Neural cell (in vitro differentiated cells): ENCODE measurements at regions not wholly inside any gene's neighbourhood (a gene's known extent, or its start where the extent isn't known, plus 50 kb on each side); places are given as distances from the start of the nearest gene placed in this dataset.

Experiments used
- H2AFZ ChIP-seq: fragments of 200-600, 300-800 bp; sonication (generic), shearing (Covaris generic); 2 replicates; pipeline ENCODE4 v1.6.0; 2014; ENCODE audit warnings: low read depth, mild to moderate bottlenecking, antibody characterized with exemption, low read length, moderate library complexity
- H3F3A ChIP-seq: fragments of 200-600 bp; shearing (Covaris generic); 2 replicates; pipeline ENCODE4 v1.6.1; 2016; ENCODE audit warnings: mild to moderate bottlenecking, moderate library complexity, mixed read lengths, antibody characterized with exemption, low read length; ENCODE audit not compliant: insufficient read depth, poor library complexity, severe bottlenecking
- H3K27ac ChIP-seq: fragments of 200-600, 300-800 bp; sonication (generic), shearing (Covaris generic); 2 replicates; pipeline ENCODE4 v1.5.1; 2014; ENCODE audit warnings: mild to moderate bottlenecking, low read length, moderate library complexity
- H3K27me3 ChIP-seq: fragments of 300-800, 200-600 bp; sonication (generic), shearing (Covaris generic); 2 replicates; pipeline ENCODE4 v1.6.0; 2014; ENCODE audit warnings: mild to moderate bottlenecking, low read depth, low read length, moderate library complexity; ENCODE audit not compliant: insufficient read depth
- H3K36me3 ChIP-seq: fragments of 300-800, 200-600 bp; sonication (generic), shearing (Covaris generic); 2 replicates; pipeline ENCODE4 v1.5.1; 2014; ENCODE audit warnings: mild to moderate bottlenecking, antibody characterized with exemption, low read length, moderate library complexity; ENCODE audit not compliant: insufficient read depth
- H3K4me2 ChIP-seq: fragments of 300-800, 200-600 bp; sonication (generic), shearing (Covaris generic); 2 replicates; pipeline ENCODE4 v1.6.0; 2014; ENCODE audit warnings: mild to moderate bottlenecking, low read length
- H3K4me3 ChIP-seq: fragments of 300-800, 200-600 bp; sonication (generic), shearing (Covaris generic); 2 replicates; pipeline ENCODE4 v1.5.1; 2014; ENCODE audit warnings: mild to moderate bottlenecking, low read length, moderate library complexity
- H3K79me2 ChIP-seq: fragments of 200-600 bp; shearing (Covaris generic); replicated peaks from 2 replicates; pipeline ENCODE4 v1.6.0; 2014; ENCODE audit warnings: mild to moderate bottlenecking, low read length, moderate library complexity; ENCODE audit not compliant: insufficient read depth
- H3K9ac ChIP-seq: fragments of 300-800, 200-600 bp; sonication (generic), shearing (Covaris generic); 2 replicates; pipeline ENCODE4 v1.6.1; 2016; ENCODE audit warnings: mild to moderate bottlenecking, low read length, mixed read lengths
- H3K9me2 ChIP-seq: fragments of 200-600 bp; shearing (Covaris generic); 2 replicates; pipeline ENCODE4 v1.6.1; 2016; ENCODE audit warnings: mild to moderate bottlenecking, low read length, mixed read lengths; ENCODE audit not compliant: insufficient read depth
- H3K9me3 ChIP-seq: fragments of 200-600, 300-800 bp; sonication (generic), shearing (Covaris generic); 2 replicates; pipeline ENCODE4 v1.6.1; 2016; ENCODE audit warnings: mild to moderate bottlenecking, mixed run types, low read length, moderate library complexity, mixed read lengths
- H4K20me1 ChIP-seq: fragments of 200-600 bp; shearing (Covaris generic); 2 replicates; pipeline ENCODE4 v1.6.1; 2016; ENCODE audit warnings: mild to moderate bottlenecking, mixed run types; ENCODE audit not compliant: insufficient read depth
- EP300 ChIP-seq: fragments of 450-650 bp; conservative IDR thresholded peaks from 2 replicates; pipeline ENCODE4 v1.6.1; 2014; ENCODE audit warnings: antibody characterized with exemption, mild to moderate bottlenecking, moderate library complexity; ENCODE audit not compliant: poor library complexity, severe bottlenecking
- EZH2 ChIP-seq: fragments of 200-600, 300-800 bp; shearing (Covaris generic), sonication (generic); IDR thresholded peaks from 2 replicates; pipeline ENCODE4 v1.6.1; 2014; ENCODE audit warnings: antibody characterized with exemption, low read length, borderline replicate concordance, mild to moderate bottlenecking; ENCODE audit not compliant: insufficient read depth, poor library complexity, severe bottlenecking
- MXI1 ChIP-seq: fragments of 450-650 bp; conservative IDR thresholded peaks from 2 replicates; pipeline ENCODE4 v1.6.1; 2014; ENCODE audit warnings: antibody characterized with exemption, mild to moderate bottlenecking; ENCODE audit not compliant: poor library complexity, severe bottlenecking
- POLR2AphosphoS5 ChIP-seq: IDR thresholded peaks from 2 replicates; pipeline ENCODE4 v1.6.1; 2012
- RAD21 ChIP-seq: fragments of 450-650 bp; conservative IDR thresholded peaks from 2 replicates; pipeline ENCODE4 v1.6.1; 2014; ENCODE audit warnings: antibody characterized with exemption, mild to moderate bottlenecking, moderate library complexity
- SMC3 ChIP-seq: fragments of 450-650 bp; conservative IDR thresholded peaks from 2 replicates; pipeline ENCODE4 v1.6.1; 2014; ENCODE audit warnings: antibody characterized with exemption, mild to moderate bottlenecking, moderate library complexity; ENCODE audit not compliant: poor library complexity
- TAF1 ChIP-seq: IDR thresholded peaks from 2 replicates; pipeline ENCODE4 v1.6.1; 2012; ENCODE audit warnings: low read depth
- TF ChIP-seq, protein P1 (sequence below): IDR thresholded peaks from 2 replicates; pipeline ENCODE4 v1.6.1; 2012; ENCODE audit warnings: borderline replicate concordance
- TF ChIP-seq, protein P2 (sequence below): fragments of 450-650 bp; IDR thresholded peaks from 2 replicates; pipeline ENCODE4 v1.5.1; 2014; ENCODE audit warnings: antibody characterized with exemption, mild to moderate bottlenecking, moderate library complexity; ENCODE audit not compliant: poor library complexity, severe bottlenecking

DNA sequence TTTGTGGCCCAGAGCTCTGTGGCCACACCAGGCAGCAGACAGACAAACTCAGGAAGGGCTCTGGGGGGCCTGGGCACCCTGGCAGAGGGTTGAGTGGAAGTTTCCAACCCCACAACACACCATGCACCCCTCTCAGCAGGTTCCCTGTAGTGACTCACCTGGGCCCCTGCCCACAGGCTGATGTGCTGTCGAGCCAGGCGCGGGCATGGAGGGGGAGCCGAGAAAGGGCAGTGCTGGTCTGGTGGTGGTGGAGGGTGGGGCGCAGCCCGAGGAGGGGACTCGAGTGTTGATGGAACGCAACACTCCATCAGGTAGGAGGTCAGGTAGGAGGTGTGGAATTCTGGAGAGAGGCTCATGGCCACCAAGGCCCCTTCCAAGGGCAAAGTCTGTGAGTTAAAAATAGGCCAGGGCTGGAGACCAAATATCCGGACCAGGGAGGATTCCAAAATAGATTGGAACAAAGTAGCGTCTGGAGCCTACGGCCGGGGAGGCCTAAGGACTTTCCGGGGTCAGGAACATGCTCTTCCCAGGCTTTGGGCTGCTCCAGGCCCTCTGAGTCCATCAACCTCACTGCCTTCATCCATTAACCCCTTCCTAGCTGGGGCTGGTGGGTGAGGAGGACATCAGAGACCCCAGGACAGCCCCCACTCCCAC, 191.5 kb upstream of the AJAP1 start:
- Histone ChIP-seq H3K9ac (no peak overlapping the region), H4K20me1 (no peaks in the 10 kb centered on the region), H3F3A (no peaks in the 10 kb centered on the region), H3K27me3 (no peaks in the 10 kb centered on the region), H2AFZ (no peak overlapping the region), H3K27ac (no peak overlapping the region), H3K4me2 (no peak overlapping the region), H3K36me3 (no peaks in the 10 kb centered on the region), H3K9me2 (no peaks in the 10 kb centered on the region), H3K79me2 (no peaks in the 10 kb centered on the region), H3K4me3 (no peak overlapping the region), H3K9me3 (no peaks in the 10 kb centered on the region)
- TF ChIP-seq SMC3 (no peak), RAD21 (no peak), POLR2AphosphoS5 (no peak), MXI1 (no peak), TAF1 (no peak), EP300 (no peak), EZH2 (no peak)
- TF ChIP-seq, protein P1, sequence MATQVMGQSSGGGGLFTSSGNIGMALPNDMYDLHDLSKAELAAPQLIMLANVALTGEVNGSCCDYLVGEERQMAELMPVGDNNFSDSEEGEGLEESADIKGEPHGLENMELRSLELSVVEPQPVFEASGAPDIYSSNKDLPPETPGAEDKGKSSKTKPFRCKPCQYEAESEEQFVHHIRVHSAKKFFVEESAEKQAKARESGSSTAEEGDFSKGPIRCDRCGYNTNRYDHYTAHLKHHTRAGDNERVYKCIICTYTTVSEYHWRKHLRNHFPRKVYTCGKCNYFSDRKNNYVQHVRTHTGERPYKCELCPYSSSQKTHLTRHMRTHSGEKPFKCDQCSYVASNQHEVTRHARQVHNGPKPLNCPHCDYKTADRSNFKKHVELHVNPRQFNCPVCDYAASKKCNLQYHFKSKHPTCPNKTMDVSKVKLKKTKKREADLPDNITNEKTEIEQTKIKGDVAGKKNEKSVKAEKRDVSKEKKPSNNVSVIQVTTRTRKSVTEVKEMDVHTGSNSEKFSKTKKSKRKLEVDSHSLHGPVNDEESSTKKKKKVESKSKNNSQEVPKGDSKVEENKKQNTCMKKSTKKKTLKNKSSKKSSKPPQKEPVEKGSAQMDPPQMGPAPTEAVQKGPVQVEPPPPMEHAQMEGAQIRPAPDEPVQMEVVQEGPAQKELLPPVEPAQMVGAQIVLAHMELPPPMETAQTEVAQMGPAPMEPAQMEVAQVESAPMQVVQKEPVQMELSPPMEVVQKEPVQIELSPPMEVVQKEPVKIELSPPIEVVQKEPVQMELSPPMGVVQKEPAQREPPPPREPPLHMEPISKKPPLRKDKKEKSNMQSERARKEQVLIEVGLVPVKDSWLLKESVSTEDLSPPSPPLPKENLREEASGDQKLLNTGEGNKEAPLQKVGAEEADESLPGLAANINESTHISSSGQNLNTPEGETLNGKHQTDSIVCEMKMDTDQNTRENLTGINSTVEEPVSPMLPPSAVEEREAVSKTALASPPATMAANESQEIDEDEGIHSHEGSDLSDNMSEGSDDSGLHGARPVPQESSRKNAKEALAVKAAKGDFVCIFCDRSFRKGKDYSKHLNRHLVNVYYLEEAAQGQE: no peak
- TF ChIP-seq, protein P2, sequence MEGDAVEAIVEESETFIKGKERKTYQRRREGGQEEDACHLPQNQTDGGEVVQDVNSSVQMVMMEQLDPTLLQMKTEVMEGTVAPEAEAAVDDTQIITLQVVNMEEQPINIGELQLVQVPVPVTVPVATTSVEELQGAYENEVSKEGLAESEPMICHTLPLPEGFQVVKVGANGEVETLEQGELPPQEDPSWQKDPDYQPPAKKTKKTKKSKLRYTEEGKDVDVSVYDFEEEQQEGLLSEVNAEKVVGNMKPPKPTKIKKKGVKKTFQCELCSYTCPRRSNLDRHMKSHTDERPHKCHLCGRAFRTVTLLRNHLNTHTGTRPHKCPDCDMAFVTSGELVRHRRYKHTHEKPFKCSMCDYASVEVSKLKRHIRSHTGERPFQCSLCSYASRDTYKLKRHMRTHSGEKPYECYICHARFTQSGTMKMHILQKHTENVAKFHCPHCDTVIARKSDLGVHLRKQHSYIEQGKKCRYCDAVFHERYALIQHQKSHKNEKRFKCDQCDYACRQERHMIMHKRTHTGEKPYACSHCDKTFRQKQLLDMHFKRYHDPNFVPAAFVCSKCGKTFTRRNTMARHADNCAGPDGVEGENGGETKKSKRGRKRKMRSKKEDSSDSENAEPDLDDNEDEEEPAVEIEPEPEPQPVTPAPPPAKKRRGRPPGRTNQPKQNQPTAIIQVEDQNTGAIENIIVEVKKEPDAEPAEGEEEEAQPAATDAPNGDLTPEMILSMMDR: no peak

DNA sequence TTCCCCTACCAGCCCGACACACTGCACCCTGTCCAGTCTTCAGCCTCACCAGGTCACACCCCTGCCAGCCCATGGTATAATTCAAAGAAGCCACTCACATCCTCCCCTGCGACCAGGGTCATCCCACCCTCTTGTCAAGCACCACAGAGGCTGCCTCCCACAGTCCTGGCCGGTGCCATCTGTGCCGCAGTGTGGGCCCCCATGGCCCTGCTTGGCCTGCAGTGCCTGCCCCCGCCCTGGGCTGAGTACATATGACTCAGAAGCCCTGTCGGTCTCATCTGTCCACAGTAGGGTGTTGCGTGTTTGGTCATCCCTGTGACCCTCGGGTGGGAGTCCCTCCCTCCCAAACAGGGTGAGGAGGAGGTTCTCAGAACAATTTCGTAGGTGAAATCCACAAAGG, 190.8 kb upstream of the AJAP1 start:
- Histone ChIP-seq H3K27ac (no peak overlapping the region), H3K27me3 (no peaks in the 10 kb centered on the region), H2AFZ (no peak overlapping the region), H4K20me1 (no peaks in the 10 kb centered on the region), H3K9me2 (no peaks in the 10 kb centered on the region), H3F3A (no peaks in the 10 kb centered on the region), H3K4me3 (no peak overlapping the region), H3K79me2 (no peaks in the 10 kb centered on the region), H3K9ac (no peak overlapping the region), H3K36me3 (no peaks in the 10 kb centered on the region), H3K9me3 (no peaks in the 10 kb centered on the region), H3K4me2 (no peak overlapping the region)
- TF ChIP-seq, protein P2: no peak
- TF ChIP-seq EZH2 (no peak), EP300 (no peak), POLR2AphosphoS5 (no peak), SMC3 (no peak), TAF1 (no peak), MXI1 (no peak), RAD21 (no peak)
- TF ChIP-seq, protein P1: no peak
